ENCODE measurements at regions not wholly inside any gene's neighbourhood (a gene's known extent, or its start where the extent isn't known, plus 50 kb on each side); places are given as distances from the start of the nearest gene placed in this dataset.
"Not testable (repeated sequence)": the region's sequence is repeated elsewhere in the genome, so short reads cannot be mapped to it uniquely, and the experiment has no call there.

DNA sequence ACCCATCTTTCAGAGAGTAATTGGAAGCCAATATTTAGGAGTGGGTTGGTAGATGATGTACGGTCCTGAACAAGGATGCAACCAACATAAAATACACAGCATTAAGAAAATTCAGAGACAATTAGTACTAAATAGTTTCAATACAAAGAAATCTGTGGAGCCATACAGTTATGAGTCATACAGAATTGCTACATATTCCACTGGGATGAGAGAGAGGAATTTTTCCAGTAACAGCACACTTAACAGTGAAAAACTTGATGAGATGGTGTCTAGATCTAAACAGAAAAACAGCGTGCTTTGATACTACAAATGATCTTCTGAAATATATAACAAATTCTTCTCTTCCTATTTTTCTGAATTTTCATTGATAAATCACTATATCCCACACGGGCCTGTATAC is 1999.3 kb upstream of the CDH9 start:
- ATAC-seq (no peak), DNase-seq (ENCODE audit: low spot score) (no peak)

DNA sequence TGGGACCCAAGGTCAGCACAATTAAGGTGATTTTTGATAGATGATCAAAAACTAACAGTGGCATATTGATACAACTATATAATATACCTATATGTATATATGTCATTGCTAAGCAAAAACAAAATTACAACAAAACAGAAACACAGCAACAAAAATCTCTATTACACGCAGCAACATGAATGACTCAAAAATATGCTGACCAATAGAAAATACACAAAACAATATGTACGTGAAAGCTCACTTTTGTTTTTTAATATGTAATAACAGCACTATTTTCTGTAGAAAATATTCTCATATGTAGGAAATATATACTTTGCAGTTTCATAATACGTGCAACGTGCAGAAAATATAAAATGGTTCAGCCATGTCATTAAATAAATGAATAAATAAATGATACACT is 1985.7 kb upstream of the CDH9 start:
- no peak for ATAC-seq
- no peak for DNase-seq (ENCODE audit: low spot score)

DNA sequence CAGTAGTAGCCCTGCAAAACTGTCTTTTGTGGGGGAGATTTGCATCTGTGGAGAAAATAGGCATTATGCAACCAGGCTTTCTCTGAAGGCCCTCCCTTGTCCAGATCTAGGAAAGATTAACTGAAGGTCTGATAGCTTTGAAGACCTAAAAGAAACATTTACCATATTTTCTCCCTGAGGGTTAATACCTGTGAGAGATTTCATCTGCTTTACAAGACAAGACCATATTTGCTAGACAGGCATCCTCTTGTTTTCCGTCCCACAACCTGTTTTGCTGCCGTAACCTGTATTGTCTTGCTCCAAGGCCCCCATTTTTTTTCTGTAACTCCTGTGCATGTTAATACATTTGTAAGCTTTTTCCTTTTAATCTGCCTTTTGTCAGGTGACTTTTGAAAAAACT is 1985.2 kb upstream of the CDH9 start:
- DNase-seq (ENCODE audit: low spot score) (no peak), ATAC-seq (no peak)

DNA sequence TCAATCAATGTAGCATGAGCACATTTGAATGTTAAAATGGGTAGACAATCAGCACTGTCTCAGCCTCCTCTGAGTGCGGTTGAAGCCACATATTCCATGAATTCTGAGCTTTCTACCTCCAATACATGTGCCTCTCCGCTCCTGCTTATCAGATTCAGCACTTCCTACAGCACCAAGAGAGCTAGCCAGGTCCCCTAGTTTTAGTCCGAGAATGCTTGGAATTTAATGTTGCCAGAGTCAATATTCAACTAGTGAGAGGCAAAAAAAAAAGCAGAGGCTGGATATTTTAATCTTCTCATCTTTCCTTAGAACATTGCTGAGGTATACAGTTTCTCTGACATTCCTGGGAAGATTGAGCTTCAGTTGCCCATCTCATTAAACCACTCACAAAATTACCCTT is 1979.1 kb upstream of the CDH9 start:
- no peak for DNase-seq (ENCODE audit: low spot score)
- ATAC-seq: no peak

DNA sequence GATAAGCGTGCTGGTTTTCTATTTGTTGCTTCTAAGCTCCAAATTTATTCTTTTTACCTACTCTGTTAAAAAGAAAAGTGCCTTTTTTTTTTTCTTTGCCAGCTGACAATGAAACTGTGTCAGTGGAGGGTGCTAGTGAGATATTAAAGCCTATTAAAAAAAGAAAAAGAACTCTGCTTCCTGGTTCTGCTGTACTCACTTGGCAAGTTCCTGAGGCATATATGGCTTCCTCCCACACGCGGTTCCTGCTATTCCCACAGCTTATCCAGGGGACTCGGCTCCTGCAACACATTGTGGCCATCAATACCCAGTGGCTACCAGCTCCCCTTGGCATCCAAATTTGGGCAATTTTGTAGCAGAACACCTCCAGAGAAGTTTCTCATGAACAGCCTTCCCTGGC is 1977.7 kb upstream of the CDH9 start:
- ATAC-seq: peak; percentile 55
- no peak for DNase-seq (ENCODE audit: low spot score)

DNA sequence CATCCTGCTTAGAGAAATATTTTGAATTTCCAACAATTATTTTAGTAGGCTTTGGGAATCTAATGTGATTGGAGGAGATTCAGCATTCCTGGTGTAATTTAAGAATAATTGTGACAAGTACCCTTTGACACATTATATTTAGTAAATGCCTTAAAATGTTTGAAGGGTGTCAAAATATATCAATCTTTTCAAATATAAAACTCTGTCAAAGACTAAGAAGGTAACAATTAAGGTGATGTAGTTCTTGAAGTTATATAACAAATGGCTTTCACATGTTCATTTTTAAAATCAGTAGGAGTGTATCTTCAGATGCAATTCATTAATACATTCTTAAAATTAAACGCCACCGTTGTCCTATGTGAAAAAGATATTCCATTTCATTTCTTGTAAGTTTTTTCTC is 1977.1 kb upstream of the CDH9 start:
- ATAC-seq (no peak), DNase-seq (ENCODE audit: low spot score) (no peak)

DNA sequence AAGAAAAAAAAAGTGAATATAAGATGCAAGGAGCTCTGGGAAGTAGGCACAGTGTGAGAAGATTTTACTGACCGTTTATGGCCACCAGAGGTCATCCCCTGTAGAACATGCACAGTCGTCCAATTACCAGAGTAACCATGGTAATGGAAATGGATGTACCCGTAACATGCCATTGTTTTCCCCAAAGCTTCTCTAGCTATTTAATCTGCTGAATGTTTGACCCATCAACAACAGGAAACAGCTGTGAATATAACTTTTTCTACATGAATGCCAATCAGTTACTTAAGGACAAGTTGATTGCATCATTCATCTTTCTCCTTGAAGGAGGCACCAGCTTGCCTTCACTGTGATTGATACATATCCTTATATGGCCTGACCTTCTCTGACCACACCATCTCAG is 1967.0 kb upstream of the CDH9 start:
- ATAC-seq (peak; percentile 86), DNase-seq (ENCODE audit: low spot score) (no peak)

DNA sequence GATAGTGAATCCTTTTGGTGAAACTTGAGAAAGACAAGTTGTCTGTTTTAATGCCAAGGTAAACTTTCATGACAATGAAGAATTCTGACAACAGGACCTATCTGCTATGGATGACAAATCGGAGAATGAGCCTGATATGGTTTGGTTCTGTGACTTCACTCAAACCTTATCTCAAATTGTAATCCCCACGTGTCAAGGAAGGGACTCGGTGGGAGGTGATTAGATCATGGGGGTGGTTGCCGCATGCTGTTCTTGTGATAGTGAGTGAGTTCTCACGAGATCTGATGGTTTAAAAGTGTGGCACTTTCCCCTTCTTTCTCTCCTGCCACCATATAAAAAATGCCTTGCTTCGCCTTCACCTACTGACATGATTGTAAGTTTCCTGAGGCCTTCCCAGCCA is 1964.1 kb upstream of the CDH9 start:
- DNase-seq (ENCODE audit: low spot score) (no peak), ATAC-seq (no peak)

DNA sequence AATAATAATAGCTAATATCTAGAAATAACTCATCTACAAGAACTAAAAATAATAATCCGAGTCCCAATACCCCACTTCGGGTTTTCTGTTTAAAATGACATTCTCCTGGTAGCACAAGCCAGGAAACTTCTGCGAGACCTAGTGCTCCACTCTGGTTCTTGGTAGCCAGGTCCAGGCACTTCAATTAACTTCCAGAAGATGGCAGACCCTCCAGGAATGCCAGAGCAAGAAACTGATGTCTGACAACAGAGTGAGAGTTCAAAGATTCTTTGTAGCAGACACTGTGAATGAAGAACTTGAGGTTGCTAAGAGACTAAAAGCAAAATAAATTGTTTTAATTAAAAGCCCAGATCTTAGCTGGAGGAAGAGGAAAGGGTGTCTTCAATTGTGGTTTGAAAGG is 1963.3 kb upstream of the CDH9 start:
- ATAC-seq (no peak), DNase-seq (ENCODE audit: low spot score) (no peak)

DNA sequence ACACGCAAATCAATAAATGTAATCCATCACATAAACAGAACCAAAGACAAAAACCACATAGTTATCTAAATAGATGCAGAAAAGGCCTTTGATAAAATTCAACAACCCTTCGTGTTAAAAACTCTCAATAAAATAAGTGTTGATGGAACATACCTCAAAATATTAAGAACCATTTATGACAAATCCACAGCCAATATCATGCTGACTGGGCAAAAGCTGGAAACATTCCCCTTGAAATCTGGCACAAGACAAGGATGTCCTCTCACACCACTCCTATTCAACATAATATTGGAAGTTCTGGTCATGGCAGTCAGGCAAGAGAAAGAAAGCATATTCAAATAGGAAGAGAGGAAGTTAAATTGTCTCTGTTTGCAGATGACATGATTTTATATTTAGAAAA is 1946.3 kb upstream of the CDH9 start:
- ATAC-seq: no peak
- DNase-seq (ENCODE audit: low spot score): no peak

DNA sequence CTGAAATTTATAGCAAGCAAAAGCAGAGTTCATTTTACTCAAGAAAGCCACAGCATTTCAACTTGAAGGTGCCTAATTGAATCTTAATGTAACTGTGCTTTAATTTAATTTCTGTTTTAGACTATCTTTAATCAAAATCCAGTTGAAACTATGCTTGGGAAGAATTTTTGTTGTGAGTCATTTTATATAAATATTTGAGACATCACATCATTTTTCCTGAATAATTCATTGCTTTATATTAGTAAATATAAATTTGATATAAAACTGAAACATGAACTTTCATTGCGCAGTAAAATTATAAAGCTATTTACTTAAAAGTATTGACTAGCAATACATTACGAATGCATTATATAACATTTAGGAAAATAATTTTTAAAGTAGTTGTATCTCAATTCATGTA is 1937.1 kb upstream of the CDH9 start:
- DNase-seq (ENCODE audit: low spot score) (no peak), ATAC-seq (no peak)

DNA sequence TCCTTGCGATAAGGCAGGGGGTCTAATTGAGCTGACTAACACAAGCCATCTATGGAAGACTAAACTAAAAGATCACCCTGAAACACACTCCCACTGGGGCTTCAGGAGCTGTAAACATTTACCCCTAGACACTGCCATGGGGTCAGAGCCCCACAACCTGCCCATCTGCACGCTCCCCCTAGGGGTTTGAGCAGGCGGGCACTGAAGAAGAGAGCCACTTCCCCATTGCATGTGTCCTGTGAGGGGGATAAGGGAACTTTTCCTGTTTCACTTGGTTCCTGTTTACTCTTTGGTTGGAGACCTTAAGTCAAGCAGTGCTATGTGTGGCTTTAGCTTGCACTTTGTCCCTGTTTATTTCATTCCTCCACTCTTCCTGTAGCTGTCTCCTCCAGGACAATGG is 1929.5 kb upstream of the CDH9 start:
- ATAC-seq (no peak), DNase-seq (ENCODE audit: low spot score) (no peak)

DNA sequence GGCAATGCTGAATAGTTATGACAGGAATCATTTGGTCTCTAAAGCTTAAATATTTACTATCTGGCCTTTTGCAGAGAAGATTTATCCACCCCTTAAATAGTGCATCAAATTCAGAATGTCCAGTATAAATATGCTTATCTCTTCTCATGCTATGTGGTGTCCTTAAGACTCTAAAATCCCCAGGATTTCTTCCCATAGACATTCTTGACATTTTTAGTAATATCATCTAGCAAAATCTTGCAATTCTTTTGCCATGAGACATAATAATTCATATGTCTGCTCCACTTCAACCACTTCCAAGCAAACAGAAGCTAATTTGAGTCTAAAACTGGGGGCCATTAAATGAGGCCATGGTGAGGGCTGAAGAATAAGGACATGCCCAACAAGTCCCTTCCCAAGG is 1923.4 kb upstream of the CDH9 start:
- ATAC-seq (no peak), DNase-seq (ENCODE audit: low spot score) (no peak)

DNA sequence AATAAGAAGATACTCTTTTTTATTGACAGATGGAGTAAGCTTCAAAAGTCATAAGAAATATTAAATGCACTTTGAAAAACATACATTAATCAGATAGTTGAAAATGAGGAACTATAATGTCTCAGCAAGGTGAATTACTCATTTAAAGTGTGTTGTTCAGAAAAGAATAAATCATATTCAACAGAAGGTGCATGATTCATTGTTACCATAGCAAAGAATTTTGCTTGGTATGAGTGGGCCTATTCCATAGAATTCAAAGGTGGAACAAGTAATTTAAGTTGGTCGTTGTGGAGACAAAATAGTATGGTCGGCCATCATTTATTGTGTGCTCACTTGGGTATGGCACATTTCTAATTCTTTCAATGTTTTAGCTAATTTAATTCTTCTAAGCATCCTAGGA is 1920.2 kb upstream of the CDH9 start:
- ATAC-seq (no peak), DNase-seq (ENCODE audit: low spot score) (no peak)

DNA sequence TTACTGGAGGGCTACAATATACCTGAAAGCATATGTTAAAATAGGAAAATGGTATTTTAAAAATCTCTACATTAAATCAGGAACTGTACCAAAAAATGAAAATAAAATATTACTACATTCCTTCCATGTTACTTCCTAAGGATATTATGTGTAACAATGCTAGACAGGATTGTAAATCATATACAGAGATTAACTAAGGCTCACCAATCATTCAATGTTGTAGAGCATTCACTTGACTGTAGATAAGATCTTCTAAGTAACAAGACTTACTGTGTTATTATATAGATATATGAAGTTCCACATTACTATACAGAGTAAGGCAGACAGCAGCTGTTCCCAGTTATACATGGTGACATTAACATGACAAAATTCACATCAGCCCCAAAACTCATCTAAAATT is 1919.1 kb upstream of the CDH9 start:
- ATAC-seq: no peak
- DNase-seq (ENCODE audit: low spot score): no peak

DNA sequence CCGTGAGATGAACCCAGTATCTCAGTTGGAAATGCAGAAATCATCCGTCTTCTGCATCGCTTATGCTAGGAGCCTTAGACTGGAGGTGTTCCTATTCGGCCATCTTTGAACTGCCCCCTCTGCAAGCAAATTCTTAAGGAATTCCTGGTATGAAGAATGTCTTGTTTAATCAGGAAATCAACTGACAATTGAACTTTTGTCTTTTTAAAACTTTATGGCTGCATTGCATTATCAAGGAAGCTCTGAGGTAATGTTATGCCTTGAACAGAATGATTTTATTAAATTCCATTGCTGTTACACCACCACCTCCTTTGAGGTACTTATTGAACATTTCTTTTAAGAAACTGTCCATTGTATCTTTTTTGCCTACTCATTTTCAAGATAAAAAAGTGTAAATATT is 1915.7 kb upstream of the CDH9 start:
- no peak for DNase-seq (ENCODE audit: low spot score)
- no peak for ATAC-seq

DNA sequence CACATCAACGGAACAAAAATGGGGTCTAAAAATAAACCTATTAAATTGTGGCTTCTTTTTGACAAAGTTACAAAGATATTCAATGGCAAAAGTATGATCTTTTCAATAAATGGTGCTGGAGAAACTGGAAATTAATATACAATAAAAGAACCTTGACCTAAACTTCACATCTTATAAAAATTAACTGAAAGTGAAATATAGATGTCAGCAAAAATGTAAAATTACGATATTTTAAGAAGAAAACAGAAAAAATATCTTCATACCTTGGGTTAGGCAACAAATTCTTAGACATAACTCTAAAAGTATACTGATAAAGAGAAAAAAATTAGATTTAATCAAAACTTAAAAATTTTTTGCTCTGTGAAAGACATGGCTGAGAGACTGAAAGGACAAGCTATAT is 1909.5 kb upstream of the CDH9 start:
- ATAC-seq (no peak), DNase-seq (ENCODE audit: low spot score) (no peak)

DNA sequence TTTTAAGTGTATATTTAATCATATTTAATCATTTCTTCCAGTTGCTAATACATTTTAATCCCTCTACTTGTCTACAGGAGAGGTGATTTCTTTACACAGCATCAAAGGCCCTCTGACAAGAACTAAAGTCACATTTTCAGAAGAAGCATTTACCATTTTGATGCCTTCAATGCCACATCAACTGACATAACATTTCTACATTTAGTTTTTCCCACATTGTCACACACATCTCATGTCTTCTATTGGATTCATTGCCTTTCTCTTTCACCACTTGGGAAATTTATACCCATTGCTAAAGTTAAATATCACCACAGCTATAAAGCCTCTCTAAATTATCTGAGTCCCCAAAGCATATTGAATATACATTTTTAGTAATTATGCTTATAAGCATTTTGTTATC is 1907.5 kb upstream of the CDH9 start:
- ATAC-seq (no peak), DNase-seq (ENCODE audit: low spot score) (no peak)

DNA sequence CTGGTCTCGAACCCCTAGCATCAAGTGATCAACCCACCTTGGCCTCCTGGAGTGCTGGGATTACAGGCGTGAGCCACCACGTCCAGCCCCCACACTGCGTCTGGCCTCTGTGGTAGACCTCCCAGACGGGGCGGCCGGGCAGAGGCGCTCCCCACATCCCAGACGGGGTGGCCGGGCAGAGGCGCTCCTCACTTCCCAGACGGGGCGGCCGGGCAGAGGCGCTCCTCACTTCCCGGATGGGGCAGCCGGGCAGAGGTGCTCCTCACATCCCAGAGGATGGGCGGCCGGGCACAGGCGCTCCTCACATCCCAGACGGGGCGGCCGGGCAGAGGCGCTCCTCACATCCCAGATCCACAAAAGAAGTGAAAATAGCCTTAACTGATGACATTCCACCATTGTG is 1891.0 kb upstream of the CDH9 start:
- not testable (repeated sequence) for ATAC-seq; DNase-seq (ENCODE audit: low spot score)

DNA sequence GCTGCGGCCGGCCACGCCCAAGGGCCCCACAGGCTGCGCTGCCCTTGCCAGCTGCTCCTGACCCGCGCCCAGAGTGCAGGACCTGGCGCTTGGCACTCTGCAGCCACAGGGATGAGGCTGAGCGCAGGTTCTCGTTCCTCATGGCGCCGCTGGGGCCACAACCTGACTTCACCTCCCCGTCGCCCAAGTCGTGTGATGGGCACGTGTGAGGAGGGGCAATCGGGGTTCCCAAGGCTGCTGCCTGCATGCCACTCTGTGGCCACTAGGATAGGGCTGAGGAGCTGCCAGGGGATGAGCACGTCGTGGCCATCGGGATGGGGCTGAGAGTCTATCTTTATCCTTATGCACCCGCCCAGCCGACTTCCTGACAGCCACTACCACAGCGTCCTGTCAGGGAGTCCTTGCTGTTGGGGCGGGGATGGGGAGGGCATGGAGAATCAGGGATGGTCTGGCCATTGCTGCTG is 1890.0 kb upstream of the CDH9 start:
- DNase-seq (ENCODE audit: low spot score); ATAC-seq: not testable (repeated sequence)

DNA sequence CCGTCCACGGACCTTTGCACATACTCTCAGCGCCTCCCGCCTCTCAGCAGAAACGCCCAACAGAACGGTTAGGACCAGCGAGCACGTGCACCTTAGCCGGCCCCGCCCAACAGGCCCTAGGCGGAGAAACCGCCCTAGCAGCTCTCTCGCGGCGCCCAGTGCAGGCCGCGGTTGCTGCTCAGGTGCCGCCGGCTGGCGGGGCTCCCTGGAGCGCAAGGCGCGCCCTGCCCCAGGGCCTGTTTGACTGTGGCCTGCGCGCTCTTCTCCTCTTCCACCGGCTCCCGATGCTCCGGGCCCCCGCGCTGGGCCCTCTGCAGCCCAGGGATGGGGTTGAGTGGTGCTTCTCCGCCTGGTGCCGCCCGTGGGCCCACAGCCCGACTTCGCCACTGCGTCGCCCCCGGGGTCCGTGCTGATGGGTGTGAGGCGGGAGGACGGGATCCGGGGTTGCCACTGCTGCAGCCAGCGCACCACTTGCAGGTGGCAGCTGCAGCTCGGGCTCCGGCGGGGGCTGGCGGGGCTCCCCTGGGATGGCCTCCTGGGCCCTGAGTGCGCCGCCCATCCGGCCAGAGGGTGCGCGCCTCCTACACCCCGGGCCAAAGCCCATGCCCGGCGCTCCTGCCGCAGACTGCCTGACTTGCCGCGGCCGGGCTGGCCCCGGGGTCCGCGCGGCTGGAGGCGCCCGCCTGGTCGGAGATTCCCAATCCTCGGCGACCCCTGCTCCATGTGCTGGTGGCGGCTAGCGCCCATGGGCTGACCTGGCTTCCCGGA is 1889.4 kb upstream of the CDH9 start:
- ATAC-seq: no peak

DNA sequence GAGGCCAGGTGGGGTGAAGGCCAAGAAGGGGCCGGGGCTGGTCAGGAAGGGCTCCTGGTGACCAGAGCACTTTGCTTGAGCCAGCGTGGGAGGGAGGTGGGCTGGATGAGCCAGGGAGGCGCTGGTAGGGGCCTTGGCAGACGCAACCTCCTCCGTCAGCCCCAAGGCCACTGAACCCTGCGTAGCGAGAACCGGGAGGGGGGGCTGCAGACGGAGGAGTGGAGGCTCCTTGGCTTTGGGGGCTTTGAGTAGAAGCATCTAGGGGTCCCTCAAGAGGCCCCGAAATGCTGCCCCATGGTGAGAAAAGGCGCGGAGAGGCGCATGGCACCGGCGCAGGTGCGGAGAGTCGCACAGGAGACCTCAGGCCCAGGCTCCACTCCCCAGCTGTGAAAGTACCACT is 1888.0 kb upstream of the CDH9 start:
- DNase-seq (ENCODE audit: low spot score) (no peak), ATAC-seq (no peak)

More for the DNA sequence above, 1889.4 kb upstream of the CDH9 start:
- no peak for DNase-seq (ENCODE audit: low spot score)

DNA sequence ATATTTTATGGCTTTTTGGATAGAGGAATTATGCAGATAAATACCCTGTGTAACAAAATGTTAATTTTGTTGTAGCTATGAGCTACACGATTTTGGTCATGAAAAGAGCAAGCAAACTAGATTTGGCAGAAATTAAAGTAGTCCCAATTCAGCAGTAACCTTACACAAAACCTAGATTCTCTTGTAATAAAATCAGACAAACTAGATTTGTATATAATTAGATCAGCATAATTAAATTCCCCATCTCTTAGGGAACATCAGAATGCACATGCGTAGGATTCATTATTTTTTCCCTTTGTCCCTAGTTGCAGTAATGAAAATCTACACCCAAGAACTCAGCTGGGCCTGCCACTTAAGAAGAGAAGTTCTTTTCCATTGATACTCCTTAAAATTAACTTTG is 1879.2 kb upstream of the CDH9 start:
- ATAC-seq: no peak
- no peak for DNase-seq (ENCODE audit: low spot score)
